GM18499 (cell line): ENCODE measurements at regions not wholly inside any gene's neighbourhood (a gene's known extent, or its start where the extent isn't known, plus 50 kb on each side); places are given as distances from the start of the nearest gene placed in this dataset.
"Not testable (repeated sequence)": the region's sequence is repeated elsewhere in the genome, so short reads cannot be mapped to it uniquely, and the experiment has no call there.

Experiments
- ATAC-seq: cut with Tn5 transposase; IDR thresholded peaks from one replicate; pipeline ENCODE4 v1.9.1; 2021; ENCODE audit warnings: moderate number of reproducible peaks; ENCODE audit not compliant: insufficient read depth, unreplicated experiment

DNA sequence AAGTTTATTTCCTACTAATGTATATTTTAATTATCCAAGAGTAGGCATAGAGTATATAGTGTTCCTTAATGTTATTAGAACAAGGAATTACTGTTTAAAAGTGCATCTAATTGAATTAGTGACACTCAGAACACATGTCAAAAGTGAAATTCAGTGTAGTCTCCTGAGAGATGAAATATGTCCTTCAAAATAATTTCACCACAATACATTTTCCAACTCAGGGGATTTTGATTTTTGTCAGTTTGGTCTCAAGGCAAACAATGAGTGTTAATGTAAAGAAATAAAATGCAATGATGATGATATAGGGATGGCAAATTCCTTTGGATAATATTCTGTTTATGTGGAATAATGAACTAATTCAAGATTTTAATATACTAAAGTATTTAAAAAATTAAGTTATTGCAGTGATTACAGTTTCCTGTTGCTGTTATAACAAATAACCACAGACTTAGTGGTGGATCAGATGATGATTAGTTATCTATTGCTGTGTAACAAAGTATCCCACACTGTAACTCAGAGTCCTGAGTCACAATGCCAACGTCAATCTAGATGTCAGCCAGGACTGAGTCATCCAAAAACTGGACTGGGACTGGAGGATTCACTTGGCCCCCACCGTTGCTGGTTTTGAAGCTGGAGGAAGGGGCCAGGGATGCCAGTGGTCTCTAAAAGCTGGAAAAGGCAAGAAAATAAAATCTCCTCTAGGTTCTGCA lies 148.0 kb upstream of the SLC7A11 start:
- no peak for ATAC-seq

DNA sequence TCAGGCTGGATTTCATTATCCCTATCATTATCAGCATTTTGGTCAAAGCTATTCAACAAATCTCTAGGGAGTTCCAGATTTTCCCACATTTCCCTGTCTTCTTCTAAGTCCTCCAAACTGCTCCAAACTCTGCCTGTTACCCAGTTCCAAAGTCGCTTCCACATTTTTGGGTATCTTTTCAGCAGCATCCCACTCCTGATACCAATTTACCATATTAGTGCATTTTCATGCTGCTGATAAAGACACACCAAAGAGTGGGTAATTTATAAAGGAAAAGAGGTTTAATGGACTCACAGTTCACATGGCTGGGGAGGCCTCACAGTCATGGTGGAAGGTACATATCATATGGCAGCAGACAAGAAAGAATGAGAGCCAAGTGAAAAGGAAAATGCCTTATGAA lies 132.8 kb upstream of the SLC7A11 start:
- ATAC-seq, result no peak

DNA sequence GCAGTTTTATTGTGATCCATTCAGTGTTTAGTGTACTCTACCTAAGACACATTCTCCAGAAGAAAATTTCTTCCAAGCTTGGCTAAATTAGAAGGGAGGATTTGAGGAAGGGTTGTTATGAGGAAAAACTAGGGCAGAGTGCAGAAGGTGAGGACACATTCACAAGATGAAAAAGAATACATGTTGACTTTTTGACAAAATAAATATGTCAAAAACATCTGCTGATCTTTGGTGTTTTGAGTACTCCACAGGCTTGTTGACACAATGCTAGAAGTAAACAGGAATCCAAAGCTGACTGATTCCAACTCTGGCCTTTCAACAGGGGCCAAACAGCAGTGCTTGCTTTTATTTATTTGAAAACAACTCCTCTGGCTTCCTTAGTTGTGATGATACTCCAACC lies 125.8 kb upstream of the SLC7A11 start:
- no peak for ATAC-seq

DNA sequence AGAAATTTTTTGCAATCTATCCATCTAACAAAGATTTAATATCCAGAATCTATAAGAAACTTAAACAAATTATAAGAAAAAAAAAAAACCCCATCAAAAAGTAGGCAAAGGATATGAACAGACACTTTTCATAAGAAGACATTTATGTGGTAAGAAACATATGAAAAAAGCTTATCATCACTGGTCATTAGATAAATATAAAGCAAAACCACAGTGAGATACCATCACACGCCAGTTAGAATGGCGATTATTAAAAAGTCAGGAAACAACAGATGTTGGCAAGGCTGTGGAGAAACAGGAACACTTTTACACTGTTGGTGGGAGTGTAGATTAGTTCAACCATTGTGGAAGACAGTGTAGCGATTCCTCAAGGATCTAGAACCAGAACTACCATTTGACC lies 110.3 kb upstream of the SLC7A11 start:
- ATAC-seq, result not testable (repeated sequence)

DNA sequence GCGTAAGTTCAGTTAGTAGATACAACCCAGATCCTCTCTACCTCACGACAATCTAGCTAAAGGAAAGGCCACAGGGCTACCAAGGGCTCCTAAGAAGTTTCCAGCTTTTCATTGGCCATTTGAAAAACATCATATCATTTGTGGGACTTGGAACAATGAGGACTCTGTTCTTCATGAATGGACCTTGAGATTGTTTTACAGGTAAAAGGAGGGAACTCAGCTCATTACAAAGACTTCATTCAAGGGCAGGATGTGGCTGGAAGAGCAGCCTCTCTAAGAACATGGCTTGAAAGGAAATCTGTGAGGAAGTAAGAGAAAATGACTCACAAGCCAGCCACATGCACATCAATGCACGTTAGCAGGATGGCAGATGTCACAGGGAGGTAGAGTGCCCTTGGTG lies 105.9 kb upstream of the SLC7A11 start:
- peak; percentile 56 for ATAC-seq

DNA sequence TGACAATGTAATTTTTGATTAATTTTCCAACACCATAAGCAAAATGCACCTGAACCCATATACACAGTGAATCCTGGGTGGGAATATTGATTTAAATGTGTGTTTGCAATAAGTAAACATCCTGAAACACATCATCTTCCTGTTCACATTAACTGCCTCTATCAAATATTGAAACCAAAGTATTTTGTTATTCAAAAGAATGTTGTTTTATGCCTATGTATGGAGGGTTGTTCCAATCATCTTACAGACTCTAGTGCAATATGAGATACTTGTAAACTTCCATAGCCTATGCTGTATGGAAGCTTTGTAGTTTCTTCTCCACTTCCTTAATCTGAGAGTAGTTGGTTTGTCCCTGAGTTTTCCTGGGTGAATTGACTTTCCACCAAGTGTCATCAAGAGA lies 105.4 kb upstream of the SLC7A11 start:
- no peak for ATAC-seq

DNA sequence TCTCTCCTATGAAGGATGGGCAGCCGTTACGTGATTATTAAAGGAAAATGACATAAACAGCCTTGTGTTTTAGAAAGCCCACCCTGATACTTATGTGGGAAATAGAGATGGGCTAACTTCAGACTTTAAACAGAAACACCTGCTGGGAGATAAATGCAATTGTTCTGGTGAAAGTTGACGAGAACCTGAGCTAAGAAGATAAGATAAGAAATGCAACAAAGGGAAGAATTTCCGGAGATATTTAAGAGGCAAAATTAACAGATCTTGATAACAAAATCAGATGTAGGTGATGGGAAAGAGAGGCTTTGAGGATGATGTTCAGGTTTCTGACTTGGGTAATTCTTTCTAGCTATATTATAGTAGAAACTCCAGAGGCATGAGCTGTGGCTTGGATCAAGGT lies 102.7 kb upstream of the SLC7A11 start:
- ATAC-seq, result no peak

DNA sequence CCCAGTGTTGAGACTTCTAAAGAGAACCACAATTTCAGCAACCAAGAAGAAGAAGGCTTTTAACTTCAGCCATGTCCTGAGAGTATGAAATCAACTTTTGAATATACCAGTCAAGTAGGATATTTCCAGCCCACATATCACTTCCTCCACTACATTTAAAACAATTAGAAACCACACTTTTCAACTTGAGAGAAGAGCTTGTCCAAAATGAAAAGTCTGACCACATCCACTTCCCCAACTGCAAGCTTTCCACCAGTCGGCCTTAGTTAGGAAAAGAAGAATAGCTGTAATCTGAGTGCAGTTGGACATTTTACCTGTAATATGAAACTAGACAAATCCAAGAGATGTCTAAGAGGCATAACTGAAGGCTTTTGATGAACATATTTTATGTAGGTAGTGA lies 101.9 kb upstream of the SLC7A11 start:
- ATAC-seq, result no peak

DNA sequence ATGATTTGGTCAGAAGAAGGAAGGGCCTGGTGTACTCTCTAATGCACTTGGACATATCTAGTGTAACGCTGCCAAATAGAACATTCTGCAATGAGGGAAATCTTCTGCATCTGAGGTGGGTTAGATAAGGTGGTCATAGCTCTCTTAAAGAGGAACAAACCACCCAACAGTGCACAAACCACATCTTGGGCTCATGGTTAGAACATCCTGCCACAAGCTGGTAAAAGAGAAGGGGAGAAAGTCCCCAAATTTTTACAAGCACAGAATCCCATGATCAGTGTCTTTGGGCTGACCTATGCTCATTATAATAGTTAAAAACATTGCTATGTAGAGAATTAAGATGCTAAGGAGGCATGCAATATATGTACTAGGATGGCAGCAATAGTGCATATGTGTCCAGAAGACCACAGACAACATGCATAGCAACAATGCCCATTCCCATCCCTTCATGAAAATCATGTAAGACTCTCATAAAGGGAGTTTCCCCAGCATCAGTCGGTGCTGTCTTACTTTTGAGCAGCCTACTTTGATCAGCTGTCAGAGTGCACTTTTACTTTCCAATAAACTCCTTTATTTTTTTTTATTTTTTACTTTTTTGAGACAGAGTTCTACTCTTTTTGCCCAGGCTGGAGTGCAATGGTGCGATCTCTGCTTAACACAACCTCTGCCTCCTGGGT lies 99.7 kb upstream of the SLC7A11 start:
- peak; percentile 46 for ATAC-seq

DNA sequence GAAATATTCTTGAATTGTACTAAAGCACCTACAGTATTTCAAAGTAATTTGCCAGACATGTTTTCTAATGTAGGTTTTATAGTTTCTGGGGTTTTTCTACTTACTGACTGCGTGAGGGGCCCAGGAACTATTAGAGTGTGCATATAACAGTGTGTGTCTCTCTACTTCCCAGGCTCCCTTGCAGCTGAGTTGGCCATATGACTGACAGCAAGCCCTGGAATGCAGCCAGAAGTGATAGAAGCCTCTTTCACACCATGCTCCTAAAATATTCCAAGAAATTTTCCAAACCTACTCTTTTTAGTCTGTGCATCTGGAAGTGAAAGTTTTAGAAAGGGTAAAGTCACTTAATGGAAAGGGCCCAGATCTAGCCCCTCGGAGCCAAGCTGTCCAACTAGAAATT lies 96.7 kb upstream of the SLC7A11 start:
- ATAC-seq, result no peak

DNA sequence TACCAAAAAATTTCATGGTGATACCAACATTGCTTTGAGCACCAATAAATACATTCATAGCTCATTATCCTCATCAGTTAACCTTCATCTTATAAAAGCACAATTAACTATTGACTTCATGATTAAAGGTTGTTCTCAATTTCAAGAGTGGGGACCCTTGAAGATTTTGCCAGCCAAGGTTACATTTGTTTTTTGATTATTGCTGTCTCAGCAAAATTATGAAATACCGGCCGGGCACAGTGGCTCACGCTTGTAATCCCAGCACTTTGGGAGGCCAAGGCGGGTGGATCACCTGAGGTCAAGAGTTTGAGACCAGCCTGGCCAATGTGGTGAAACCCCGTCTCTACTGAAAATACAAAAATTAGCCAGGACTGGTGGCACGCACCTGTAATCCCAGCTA lies 96.1 kb upstream of the SLC7A11 start:
- ATAC-seq, result not testable (repeated sequence)

DNA sequence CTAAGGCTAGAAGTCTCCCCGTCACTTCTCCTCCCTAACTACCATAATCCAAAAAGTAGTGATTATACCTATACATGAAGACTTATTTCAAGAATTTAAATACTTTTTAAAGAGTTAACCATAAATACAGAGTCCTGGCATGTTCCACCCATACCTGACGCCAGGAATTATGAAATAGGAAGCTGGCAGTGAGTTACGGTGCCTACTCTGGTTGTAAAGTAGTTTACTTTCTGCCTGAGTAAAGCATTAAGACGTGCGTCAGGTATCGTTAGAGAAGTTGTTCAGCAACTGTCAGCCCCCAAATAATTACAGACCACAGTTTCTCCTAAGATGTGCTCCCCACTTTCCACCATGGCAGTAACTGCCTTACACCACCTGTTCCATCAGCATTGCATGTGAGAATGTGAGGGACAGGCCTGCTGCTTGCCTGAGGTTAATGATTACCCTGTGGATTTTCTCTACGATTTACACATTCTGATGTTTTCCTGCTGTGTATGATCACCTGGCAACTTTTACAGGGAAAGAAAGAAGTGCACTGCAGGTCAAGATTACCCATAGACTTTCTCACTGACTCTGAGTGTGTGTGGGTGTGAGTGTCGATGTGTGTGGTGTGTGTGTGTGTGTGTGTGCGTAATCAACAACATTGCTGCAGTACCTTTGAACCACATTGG lies 92.3 kb upstream of the SLC7A11 start:
- no peak for ATAC-seq

DNA sequence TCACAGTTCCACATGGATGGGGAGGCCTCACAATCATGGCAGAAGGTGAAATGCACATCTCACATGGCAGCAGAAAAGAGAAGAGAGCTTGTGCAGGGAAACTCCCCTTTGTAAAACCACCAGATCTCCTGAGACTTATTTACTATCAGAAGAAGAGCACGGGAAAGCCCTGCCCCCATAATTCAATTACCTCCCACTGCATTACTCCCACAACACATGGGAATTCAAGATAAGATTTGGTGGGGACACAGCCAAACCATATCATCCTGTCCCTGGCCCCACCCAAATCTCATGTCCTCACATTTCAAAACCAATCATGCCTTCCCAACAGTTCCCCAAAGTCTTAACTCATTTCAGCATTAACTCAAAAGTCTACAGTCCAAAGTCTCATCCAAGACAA lies 90.3 kb upstream of the SLC7A11 start:
- not testable (repeated sequence) for ATAC-seq

DNA sequence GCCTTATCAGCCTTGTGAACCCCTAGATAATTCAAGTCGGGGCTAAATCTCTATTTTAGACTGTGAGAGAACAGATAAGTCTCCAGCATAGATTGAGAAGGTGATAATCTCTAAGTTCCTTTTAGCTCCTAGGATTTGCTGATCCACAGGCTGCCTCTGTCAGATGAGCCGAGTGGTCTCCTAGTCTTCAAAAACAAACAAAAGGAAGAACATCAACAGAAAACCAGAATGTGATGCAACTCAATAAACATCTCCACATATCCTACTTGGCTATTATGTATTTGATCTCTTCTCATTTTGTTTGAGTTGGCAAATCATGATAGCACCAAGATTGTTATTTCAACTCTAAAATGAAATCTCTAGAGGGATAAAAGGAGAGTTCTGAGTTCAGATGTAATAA lies 88.4 kb upstream of the SLC7A11 start:
- ATAC-seq, result no peak

DNA sequence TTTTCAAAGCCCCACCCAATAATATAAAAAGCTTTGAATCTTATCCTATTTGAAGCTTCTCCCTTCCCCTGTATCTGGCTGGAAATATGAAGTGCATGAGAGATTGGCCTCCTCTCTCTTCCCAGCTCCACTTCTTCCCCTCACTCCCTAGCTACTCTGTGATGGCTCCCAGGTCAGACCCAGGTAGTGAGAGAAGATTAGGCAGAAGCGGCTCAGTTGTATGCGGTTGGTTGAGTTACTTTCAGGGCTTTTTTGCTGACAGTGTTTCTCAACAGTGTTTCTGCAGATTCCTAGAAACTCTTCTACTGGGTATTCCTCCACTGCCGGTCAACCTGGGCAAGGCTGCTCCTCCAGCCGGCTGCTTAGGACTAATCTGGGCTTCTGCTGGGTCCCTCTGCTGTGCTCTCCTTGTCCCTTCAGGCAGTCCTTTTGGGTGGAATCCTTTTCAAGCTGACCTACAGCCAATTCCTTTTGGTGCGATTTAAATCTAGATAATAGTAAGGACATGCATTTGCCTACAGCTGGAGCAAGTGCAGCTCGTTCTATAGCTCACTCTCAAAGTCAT lies 87.4 kb upstream of the SLC7A11 start:
- ATAC-seq, result no peak

DNA sequence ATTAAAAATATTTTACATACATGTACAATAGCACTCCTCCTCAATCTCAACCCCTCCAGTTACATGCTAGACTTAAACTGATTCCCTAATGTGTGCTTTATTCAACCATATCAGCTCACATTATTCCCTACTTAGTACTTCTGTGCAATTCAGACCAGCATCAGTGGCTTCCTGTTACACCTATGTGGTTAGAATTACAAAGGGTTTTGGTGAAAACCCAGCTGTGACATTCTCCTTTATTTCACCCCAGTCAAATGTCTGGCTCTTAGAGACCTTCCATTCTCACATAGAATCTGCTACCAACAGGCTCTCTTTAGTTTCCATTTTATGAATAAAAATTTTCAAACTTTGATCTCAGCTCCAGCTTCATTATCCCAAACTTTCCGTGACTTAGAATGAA lies 85.2 kb upstream of the SLC7A11 start:
- no peak for ATAC-seq

DNA sequence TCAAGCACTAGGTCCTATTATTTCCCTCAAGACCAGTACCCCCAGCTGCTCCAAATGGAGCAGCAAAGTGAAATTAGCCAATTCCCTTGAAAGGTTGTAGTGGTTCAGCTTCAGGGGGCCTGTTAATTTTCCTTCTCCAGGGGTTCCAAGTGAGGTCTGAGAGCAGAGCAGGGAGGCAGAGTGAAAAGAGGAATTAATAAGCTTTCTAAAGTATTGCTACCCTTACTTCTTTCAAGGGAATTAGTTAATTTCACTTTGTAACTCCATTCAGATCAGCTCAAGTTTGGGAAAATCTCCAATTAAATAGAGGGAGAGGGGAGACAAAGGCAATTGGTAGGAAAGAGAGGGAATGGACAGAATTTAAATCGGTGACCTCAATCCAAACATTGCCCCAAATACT lies 78.7 kb upstream of the SLC7A11 start:
- ATAC-seq, result no peak

DNA sequence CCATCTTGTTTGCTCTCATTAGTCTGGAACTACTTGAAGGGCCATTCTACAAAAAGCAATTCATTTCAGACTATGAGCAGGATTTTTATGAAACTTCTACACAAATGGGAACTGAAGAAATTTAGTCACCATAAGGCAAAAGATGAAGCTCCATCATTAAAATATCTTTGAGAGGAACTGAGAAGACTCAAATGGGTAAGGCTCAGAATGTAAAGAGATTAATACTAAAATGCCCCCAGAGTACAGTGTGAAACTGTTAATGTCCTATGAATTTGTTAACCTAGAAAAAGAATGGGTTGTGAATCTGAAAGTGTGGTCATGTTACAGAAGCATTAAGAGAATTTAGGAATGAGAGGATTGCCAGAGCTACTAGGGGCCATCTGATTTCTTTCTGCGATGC lies 77.9 kb upstream of the SLC7A11 start:
- no peak for ATAC-seq

DNA sequence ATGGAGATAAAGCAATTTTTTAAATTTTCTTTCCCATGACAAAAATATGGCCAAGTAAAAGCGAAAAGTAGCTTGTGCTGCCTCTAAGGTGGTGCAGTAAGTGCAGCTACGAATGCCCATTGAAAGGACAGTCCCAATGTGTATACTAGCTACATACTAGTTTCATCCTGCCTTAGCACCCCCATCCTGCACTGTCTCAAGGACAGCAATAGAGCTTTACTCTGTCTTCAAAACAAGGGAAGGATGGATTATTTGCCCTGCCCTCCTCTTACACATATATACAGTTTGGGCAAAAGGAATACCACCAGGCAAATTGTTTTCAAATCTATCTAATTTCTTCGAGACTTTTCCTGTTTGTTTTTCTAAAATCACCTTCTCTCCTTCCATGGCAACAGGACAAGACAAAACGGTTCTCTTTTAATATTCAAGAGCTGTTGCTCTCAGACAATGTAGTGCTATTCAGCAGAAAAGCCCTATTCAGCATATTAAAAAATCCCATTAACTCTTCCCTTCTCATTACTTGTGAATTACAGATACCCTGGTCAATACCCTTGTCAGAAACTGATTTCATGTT lies 75.1 kb upstream of the SLC7A11 start:
- no peak for ATAC-seq

DNA sequence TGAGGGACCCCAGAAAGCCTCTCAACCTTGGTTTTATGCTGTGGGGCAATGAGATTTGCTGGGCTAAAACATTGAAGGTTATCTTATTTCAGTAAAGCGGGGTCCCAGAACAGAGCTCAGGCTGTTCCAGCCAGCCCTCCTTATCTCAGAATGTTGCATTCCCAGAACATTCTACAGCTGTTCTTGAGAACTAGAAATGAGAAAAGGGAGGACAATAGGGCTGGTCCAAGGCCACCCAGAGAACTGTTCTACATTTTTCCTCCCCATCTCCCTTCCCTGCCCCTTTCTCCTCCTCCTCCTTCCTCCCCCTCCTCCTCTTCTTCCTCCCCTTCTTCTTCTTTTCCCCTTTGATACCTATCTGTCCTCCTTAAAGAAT lies 70.4 kb upstream of the SLC7A11 start:
- ATAC-seq, result no peak
